HUES48 (cell line): ENCODE measurements at regions not wholly inside any gene's neighbourhood (a gene's known extent, or its start where the extent isn't known, plus 50 kb on each side); places are given as distances from the start of the nearest gene placed in this dataset.

Experiments used
- H3K27ac ChIP-seq: one replicate; pipeline ENCODE4 v1.7.0; 2013; ENCODE audit warnings: low read depth, low read length, inconsistent platforms
- H3K27me3 ChIP-seq: 2 replicates; pipeline ENCODE4 v1.6.1; 2013; ENCODE audit warnings: mild to moderate bottlenecking, low read length; ENCODE audit not compliant: control insufficient read depth, insufficient read depth
- H3K36me3 ChIP-seq: 2 replicates; pipeline ENCODE4 v1.6.1; 2013; ENCODE audit warnings: low read length; ENCODE audit not compliant: control insufficient read depth, insufficient read depth
- H3K4me1 ChIP-seq: 2 replicates; pipeline ENCODE4 v1.6.1; 2013; ENCODE audit warnings: mild to moderate bottlenecking, low read length; ENCODE audit not compliant: control insufficient read depth, insufficient read depth
- H3K4me3 ChIP-seq: 2 replicates; pipeline ENCODE4 v1.5.1; 2013; ENCODE audit warnings: mild to moderate bottlenecking, low read depth, low read length
- H3K9ac ChIP-seq: 2 replicates; pipeline ENCODE4 v1.6.1; 2013; ENCODE audit warnings: mild to moderate bottlenecking, low read depth, low read length, moderate library complexity
- H3K9me3 ChIP-seq: 2 replicates; pipeline ENCODE4 v1.6.1; 2013; ENCODE audit warnings: low read length; ENCODE audit not compliant: control insufficient read depth, insufficient read depth

- Histone ChIP-seq H3K27me3 (no peaks in the 10 kb centered on the region), H3K4me3 (no peak overlapping the region), H3K9ac (no peak overlapping the region), H3K9me3 (peaks cover 4% of the 10 kb centered on the region; the same call in 1 of the 2 replicates), H3K27ac (no peak overlapping the region), H3K36me3 (no peaks in the 10 kb centered on the region), H3K4me1 (no peaks in the 10 kb centered on the region)
Measured at GRCh38 chr17:14752011-14752410, 451.1 kb downstream of the HS3ST3B1 start.

GRCh38 chr17:14750866-14751265 lies 450.0 kb downstream of the HS3ST3B1 start:
- H3K27ac ChIP-seq, result no peak overlapping the region
- H3K36me3 ChIP-seq, result no peaks in the 10 kb centered on the region
- H3K9me3 ChIP-seq, result peaks cover 4% of the 10 kb centered on the region; the same call in 1 of the 2 replicates
- no peaks in the 10 kb centered on the region for H3K27me3 ChIP-seq
- no peak overlapping the region for H3K4me3 ChIP-seq
- no peaks in the 10 kb centered on the region for H3K4me1 ChIP-seq
- H3K9ac ChIP-seq, result no peak overlapping the region

DNA sequence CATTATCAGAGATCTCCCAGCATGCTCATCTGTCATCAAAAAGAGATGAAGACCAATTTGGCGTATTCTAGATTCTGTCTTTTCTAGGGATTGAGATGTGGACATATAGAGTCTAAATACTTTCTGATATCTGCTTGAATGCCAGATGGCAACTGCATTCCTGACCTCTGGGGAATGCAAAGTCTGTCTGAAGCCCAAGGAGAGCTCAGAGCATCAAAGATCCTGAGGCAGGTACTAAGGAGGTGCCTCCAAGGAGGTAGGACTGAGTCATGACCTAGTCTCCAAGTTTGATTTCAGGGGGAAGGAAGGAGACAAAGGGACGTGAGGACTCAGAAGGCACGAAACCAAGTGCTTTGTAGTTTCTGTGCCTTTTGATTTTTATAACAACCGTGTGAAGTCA lies 448.4 kb downstream of the HS3ST3B1 start:
- no peaks in the 10 kb centered on the region for H3K27me3 ChIP-seq
- H3K4me3 ChIP-seq, result no peak overlapping the region
- no peaks in the 10 kb centered on the region for H3K36me3 ChIP-seq
- peaks cover 4% of the 10 kb centered on the region; the same call in 1 of the 2 replicates for H3K9me3 ChIP-seq
- no peaks in the 10 kb centered on the region for H3K4me1 ChIP-seq
- no peak overlapping the region for H3K9ac ChIP-seq
- no peak overlapping the region for H3K27ac ChIP-seq

GRCh38 chr17:14748036-14748710 lies 447.3 kb downstream of the HS3ST3B1 start:
- Histone ChIP-seq H3K36me3 (no peaks in the 10 kb centered on the region), H3K27me3 (no peaks in the 10 kb centered on the region), H3K9ac (no peak overlapping the region), H3K4me1 (no peaks in the 10 kb centered on the region), H3K4me3 (no peak overlapping the region), H3K27ac (no peak overlapping the region), H3K9me3 (peaks cover 4% of the 10 kb centered on the region; the same call in 1 of the 2 replicates)

DNA sequence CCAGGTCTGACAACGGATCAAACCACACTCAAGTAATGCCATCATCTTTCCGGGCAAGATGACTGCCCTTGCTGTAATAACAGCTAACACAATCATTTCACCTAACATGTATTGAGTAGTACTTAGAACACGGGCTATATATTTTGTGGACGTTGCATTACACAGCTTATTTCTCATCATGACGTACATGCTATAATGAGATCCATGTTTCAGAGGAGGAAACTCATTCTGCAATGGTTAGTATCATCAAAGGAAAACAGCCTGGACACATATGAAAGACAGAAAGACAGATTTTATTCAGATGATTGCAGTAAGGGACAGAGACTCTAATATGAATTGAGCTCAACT lies 446.7 kb downstream of the HS3ST3B1 start:
- no peak overlapping the region for H3K9ac ChIP-seq
- no peaks in the 10 kb centered on the region for H3K4me1 ChIP-seq

DNA sequence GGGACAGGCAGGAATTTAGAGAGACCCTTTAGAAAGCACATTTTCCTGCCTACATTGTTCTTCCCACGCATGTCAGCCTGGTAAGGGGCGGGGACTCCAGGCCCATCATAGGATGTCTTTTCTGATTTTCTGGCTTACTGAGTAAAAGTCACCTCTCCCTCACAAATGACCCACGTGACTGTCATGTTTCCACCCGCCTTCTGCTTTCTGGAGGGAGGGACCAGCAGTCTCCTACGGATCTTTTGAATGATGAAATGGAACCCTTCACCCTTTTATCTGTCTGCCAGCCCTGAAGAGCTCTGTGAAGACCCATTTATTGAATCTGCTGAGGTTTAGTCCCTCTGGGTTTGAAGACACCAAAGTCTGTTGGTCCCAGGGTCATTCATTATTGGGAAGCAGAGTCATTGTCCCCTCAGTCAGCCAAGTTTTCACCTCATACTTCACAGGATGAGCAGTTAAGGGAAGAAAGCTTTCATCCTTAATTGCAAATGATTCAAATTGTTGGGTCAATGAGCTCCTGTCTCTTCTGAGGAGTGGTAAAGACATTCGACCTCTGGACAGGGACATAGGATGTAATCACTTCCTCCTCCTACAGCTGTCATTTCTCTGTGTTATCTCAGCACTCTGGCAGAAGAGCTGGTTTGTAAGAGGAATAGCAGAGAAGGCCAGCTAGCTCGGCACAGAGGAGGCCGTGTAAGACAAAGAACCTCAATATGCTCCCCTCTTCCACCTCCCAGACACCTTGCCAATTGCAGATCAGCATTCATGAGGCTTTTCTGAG lies 446.1 kb downstream of the HS3ST3B1 start:
- no peaks in the 10 kb centered on the region for H3K36me3 ChIP-seq
- no peak overlapping the region for H3K9ac ChIP-seq
- H3K4me1 ChIP-seq, result no peaks in the 10 kb centered on the region
- no peak overlapping the region for H3K4me3 ChIP-seq
- H3K27me3 ChIP-seq, result no peaks in the 10 kb centered on the region
- H3K9me3 ChIP-seq, result peaks cover 2% of the 10 kb centered on the region; the same call in 1 of the 2 replicates
- no peak overlapping the region for H3K27ac ChIP-seq

More for the DNA sequence above, 446.7 kb downstream of the HS3ST3B1 start:
- no peaks in the 10 kb centered on the region for H3K27me3 ChIP-seq
- no peak overlapping the region for H3K27ac ChIP-seq
- peaks cover 4% of the 10 kb centered on the region; the same call in 1 of the 2 replicates for H3K9me3 ChIP-seq
- H3K36me3 ChIP-seq, result no peaks in the 10 kb centered on the region
- no peak overlapping the region for H3K4me3 ChIP-seq

DNA sequence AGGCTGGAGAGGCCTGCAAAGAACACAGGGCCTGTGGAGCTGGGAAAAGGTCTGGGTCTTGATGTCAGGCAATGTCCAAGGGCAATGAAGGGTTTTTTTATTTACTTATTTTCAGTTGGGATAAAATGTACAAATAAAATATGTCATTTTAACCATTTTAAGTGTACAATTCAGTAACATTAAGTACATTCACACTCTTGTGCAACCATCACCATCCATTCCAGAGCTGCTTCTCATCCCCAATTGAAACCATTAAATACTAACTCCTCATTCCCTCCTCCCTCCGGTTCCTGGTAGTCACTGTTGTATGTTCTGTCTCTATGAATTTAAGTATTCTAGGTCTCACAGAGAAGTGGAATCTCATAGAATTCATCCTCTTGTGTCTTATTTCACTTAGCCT lies 444.7 kb downstream of the HS3ST3B1 start:
- H3K27ac ChIP-seq, result no peak overlapping the region
- no peaks in the 10 kb centered on the region for H3K36me3 ChIP-seq
- peaks cover 7% of the 10 kb centered on the region for H3K4me1 ChIP-seq
- H3K4me3 ChIP-seq, result no peak overlapping the region
- no peak overlapping the region for H3K9ac ChIP-seq
- H3K9me3 ChIP-seq, result no peaks in the 10 kb centered on the region
- H3K27me3 ChIP-seq, result no peaks in the 10 kb centered on the region

DNA sequence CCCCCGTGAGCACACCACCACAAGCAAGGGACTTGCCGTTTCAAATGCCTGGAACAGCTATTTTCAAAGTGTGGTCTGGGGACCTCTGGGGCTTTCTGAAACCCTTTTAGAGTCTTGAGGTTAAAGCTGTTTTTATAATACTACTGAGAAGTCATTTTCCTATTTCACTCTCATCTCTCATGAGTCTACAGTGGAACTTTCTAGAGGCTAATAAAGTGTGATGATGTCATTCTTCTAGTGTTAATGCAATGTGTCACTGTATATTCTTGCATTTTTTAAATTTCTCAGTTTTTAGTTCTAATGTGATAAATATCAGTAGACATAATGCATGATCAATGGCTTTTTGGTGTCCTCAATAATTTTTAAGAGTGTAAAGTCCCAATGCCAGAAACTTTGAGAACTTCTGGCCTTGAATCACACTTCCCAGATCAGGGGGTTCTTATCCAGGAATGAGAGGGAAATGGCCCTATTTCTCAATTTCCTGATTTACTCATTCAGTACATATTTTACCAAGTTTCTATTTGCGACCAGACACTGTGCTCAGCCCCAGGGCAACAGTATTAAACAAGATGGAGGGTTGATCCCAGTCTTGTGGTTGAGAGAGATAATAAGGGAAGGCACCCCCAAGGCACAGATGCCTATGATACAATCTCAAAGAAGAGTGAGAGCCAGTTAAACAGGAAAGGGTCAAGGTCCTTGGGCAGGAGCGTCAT lies 444.0 kb downstream of the HS3ST3B1 start:
- Histone ChIP-seq H3K4me1 (peaks cover 10% of the 10 kb centered on the region), H3K9ac (no peak overlapping the region), H3K9me3 (no peaks in the 10 kb centered on the region), H3K27me3 (no peaks in the 10 kb centered on the region), H3K36me3 (no peaks in the 10 kb centered on the region), H3K4me3 (no peak overlapping the region), H3K27ac (no peak overlapping the region)

DNA sequence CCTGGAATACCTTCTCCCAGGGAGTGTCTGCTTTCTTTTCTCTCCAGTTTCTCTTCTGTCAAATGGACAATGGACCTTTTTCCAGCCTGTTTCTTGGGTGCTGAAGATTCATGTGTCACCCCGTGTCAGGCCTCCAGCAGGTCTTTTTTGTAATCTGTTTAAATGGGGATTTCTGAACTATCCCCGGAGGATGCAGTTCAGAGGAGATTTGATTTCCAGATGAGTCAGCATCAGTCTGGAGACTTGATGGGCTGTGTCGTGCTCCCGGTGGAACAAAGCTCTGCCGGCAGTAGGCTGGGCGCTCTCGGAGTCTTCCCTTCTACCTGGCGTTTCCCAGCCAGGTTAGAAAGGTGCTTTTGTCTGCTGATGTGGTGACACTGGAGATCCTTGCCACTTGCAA lies 440.6 kb downstream of the HS3ST3B1 start:
- Histone ChIP-seq H3K4me1 (peaks cover 16% of the 10 kb centered on the region), H3K9ac (no peak overlapping the region), H3K4me3 (no peak overlapping the region), H3K9me3 (no peaks in the 10 kb centered on the region), H3K27ac (no peak overlapping the region), H3K27me3 (no peaks in the 10 kb centered on the region), H3K36me3 (no peaks in the 10 kb centered on the region)

DNA sequence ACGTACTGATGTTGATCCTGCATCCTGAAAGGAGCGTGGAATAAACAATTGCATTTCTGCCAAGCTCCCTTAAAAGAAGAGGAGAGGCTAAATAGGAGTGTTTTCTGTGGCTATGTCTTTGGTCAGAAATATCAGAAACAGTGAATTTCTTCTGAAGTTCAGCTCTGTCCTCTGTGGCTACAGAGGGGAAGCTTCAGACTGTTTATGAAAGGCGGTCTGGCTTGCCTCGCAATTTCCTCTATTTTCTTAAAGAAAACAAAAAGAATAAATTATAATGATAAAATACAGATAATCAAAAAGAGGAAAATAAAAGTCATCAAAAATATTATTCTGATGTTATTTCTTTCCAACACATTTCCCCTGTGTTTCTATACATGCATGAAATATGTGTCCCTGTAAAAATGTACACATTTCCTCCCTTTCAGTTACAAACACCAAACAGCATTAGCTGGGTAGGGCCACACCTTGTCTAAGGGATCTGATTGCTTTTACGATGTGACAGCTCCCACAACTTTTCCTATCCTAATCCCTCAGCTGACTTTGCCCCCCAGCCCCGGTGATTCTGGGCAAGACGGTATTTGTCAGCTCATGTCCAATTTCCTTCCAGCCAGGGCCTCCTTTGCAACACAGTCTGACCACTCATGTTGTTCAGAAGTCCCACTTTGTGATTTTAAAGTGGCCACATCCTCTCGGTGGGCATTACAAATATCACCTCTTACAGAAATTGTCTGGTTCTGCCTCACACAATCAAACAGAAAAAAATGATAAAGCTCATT lies 439.0 kb downstream of the HS3ST3B1 start:
- H3K36me3 ChIP-seq, result no peaks in the 10 kb centered on the region
- no peak overlapping the region for H3K4me3 ChIP-seq
- H3K9me3 ChIP-seq, result no peaks in the 10 kb centered on the region
- no peak overlapping the region for H3K27ac ChIP-seq
- peaks cover 16% of the 10 kb centered on the region for H3K4me1 ChIP-seq
- no peaks in the 10 kb centered on the region for H3K27me3 ChIP-seq
- H3K9ac ChIP-seq, result no peak overlapping the region
